T-helper 9 cell (primary cell): ENCODE measurements at regions not wholly inside any gene's neighbourhood (a gene's known extent, or its start where the extent isn't known, plus 50 kb on each side); places are given as distances from the start of the nearest gene placed in this dataset.
"Not testable (repeated sequence)": the region's sequence is repeated elsewhere in the genome, so short reads cannot be mapped to it uniquely, and the experiment has no call there.

Experiments
- DNase-seq: peaks from one replicate; pipeline ENCODE4 v3.0.0-alpha.2; 2020

GRCh38 chr9:129454467-129455067, 166.3 kb downstream of the C9orf50 start:
- DNase-seq: no peak

- DNase-seq: no peak
Measured at GRCh38 chr9:129453734-129454133, 167.2 kb downstream of the C9orf50 start.

- DNase-seq: no peak
Measured at GRCh38 chr9:129451669-129452068, 169.2 kb downstream of the C9orf50 start.

- DNase-seq: no peak
Measured at GRCh38 chr9:129451089-129451656, 169.7 kb downstream of the C9orf50 start.

GRCh38 chr9:129449066-129449465, 171.8 kb downstream of the C9orf50 start:
- no peak for DNase-seq

- DNase-seq: no peak
Measured at GRCh38 chr9:129446828-129447550, 173.9 kb downstream of the C9orf50 start.

- DNase-seq: no peak
Measured at GRCh38 chr9:129445794-129446306, 175.1 kb downstream of the C9orf50 start.

- DNase-seq: not testable (repeated sequence)
Measured at GRCh38 chr9:129443515-129444164, 177.3 kb downstream of the C9orf50 start.

- DNase-seq: no peak
Measured at GRCh38 chr9:129442803-129443511, 177.9 kb downstream of the C9orf50 start.

- DNase-seq: no peak
Measured at GRCh38 chr9:129441852-129442251, 179.0 kb downstream of the C9orf50 start.

- DNase-seq: no peak
Measured at GRCh38 chr9:129440435-129441186, 180.3 kb downstream of the C9orf50 start.

- no peak for DNase-seq
Measured at GRCh38 chr9:129439242-129439641, 181.7 kb downstream of the C9orf50 start.

GRCh38 chr9:129437626-129438323, 183.1 kb downstream of the C9orf50 start:
- no peak for DNase-seq

GRCh38 chr9:129436751-129437625, 183.9 kb downstream of the C9orf50 start:
- peak; percentile 31 for DNase-seq

- no peak for DNase-seq
Measured at GRCh38 chr9:129435988-129436717, 184.7 kb downstream of the C9orf50 start.

- no peak for DNase-seq
Measured at GRCh38 chr9:129435291-129435690, 185.6 kb downstream of the C9orf50 start.

GRCh38 chr9:129434187-129434586, 186.7 kb downstream of the C9orf50 start:
- DNase-seq: no peak

- DNase-seq: no peak
Measured at GRCh38 chr9:129432297-129433154, 188.4 kb downstream of the C9orf50 start.
